ENCODE measurements at regions not wholly inside any gene's neighbourhood (a gene's known extent, or its start where the extent isn't known, plus 50 kb on each side); places are given as distances from the start of the nearest gene placed in this dataset.
"Not testable (repeated sequence)": the region's sequence is repeated elsewhere in the genome, so short reads cannot be mapped to it uniquely, and the experiment has no call there.

DNA sequence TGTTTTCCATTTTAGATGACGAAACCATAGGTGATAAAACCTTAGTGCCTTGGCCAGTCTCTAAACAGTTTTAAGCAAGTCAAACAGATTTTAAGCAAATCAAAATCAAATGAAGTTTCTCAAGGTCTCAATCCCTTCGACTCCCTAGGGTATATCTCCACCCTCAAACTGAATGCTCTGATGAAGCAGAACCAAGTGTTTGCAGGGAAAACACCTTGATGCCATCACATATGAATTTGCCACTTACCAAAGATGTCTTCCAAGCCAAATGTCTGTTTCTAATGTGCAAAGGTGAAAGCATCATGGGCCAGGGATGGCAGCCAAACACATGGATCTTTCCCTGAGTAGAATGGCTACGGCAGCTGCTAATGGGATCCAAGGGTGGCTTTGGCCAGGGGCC lies 116.4 kb upstream of the COP1 start:
- ATAC-seq (ENCODE audit: insufficient read depth, low read depth) (no peak), DNase-seq (no peak)
- Histone ChIP-seq H2AFZ (ENCODE audit: low read depth, low read length) (no peak overlapping the region), H3K9me3 (ENCODE audit: insufficient read depth, low read length, severe bottlenecking) (no peaks in the 10 kb centered on the region), H4K20me1 (ENCODE audit: insufficient read depth, low read length) (no peaks in the 10 kb centered on the region), H3K27ac (ENCODE audit: low read length) (no peak overlapping the region), H3K36me3 (ENCODE audit: insufficient read depth, low read length) (no peaks in the 10 kb centered on the region), H3K4me2 (ENCODE audit: insufficient read depth, low read length) (no peak overlapping the region), H3K4me3 (ENCODE audit: low read depth in 1 of 2, low read length in 2 of 2) (no peak overlapping the region), H3K4me1 (ENCODE audit: insufficient read depth, low read length) (no peaks in the 10 kb centered on the region), H3K27me3 (ENCODE audit: insufficient read depth, low read length, poor library complexity) (no peaks in the 10 kb centered on the region), H3K9ac (ENCODE audit: low read depth, low read length) (no peak overlapping the region), H3K79me2 (ENCODE audit: insufficient read depth, low read length) (no peaks in the 10 kb centered on the region)
- no peak for TF ChIP-seq EZH2 (IDR thresholded peaks at IDR 0.05; ENCODE audit: borderline replicate concordance, low read depth, low read length, severe bottlenecking)
- TF ChIP-seq, protein P1, sequence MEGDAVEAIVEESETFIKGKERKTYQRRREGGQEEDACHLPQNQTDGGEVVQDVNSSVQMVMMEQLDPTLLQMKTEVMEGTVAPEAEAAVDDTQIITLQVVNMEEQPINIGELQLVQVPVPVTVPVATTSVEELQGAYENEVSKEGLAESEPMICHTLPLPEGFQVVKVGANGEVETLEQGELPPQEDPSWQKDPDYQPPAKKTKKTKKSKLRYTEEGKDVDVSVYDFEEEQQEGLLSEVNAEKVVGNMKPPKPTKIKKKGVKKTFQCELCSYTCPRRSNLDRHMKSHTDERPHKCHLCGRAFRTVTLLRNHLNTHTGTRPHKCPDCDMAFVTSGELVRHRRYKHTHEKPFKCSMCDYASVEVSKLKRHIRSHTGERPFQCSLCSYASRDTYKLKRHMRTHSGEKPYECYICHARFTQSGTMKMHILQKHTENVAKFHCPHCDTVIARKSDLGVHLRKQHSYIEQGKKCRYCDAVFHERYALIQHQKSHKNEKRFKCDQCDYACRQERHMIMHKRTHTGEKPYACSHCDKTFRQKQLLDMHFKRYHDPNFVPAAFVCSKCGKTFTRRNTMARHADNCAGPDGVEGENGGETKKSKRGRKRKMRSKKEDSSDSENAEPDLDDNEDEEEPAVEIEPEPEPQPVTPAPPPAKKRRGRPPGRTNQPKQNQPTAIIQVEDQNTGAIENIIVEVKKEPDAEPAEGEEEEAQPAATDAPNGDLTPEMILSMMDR (IDR thresholded peaks at IDR 0.05; ENCODE audit: borderline replicate concordance, extremely low read depth, low read length, poor library complexity, severe bottlenecking): no peak

DNA sequence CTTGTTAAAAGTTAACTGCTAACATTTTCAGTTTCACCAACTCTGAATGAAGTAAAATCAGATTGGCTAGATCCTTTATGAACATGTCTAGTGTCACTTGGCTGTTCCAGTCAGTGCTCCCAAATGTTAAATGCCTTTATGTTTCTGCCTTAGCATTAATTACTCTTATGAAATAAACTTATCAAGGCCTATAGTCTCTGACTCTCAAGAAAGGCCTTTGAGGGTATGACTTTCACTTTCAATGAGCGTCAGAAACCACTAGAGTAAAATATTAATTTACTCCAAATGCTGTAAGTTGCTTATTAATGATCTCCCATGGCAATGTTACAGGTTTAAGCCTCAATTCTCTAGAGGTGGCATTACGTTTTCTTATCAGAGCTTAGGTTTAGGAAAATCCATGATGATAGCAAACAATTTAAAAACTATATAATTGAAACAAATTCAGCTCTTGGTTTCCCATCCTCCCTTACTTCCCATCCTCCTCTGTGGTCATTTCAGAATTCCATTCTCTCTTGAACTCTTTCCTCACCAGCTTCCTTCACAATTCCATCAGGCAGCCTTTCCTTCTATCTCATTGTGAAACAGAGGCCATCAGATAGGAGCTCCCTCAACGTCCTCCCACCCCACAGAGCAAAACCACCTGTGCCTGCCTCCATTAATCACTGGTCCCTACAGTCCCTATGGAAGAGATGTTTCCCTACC lies 108.6 kb upstream of the COP1 start:
- ATAC-seq (ENCODE audit: insufficient read depth, low read depth) (no peak), DNase-seq (no peak)
- Histone ChIP-seq H4K20me1 (ENCODE audit: insufficient read depth, low read length) (no peaks in the 10 kb centered on the region), H3K79me2 (ENCODE audit: insufficient read depth, low read length) (no peaks in the 10 kb centered on the region), H3K27me3 (ENCODE audit: insufficient read depth, low read length, poor library complexity) (peaks cover 4% of the 10 kb centered on the region), H2AFZ (ENCODE audit: low read depth, low read length) (no peak overlapping the region), H3K9ac (ENCODE audit: low read depth, low read length) (no peak overlapping the region), H3K4me2 (ENCODE audit: insufficient read depth, low read length) (no peak overlapping the region), H3K4me3 (ENCODE audit: low read depth in 1 of 2, low read length in 2 of 2) (no peak overlapping the region), H3K4me1 (ENCODE audit: insufficient read depth, low read length) (no peaks in the 10 kb centered on the region), H3K27ac (ENCODE audit: low read length) (no peak overlapping the region), H3K36me3 (ENCODE audit: insufficient read depth, low read length) (no peaks in the 10 kb centered on the region), H3K9me3 (ENCODE audit: insufficient read depth, low read length, severe bottlenecking) (no peaks in the 10 kb centered on the region)
- TF ChIP-seq EZH2 (IDR thresholded peaks at IDR 0.05; ENCODE audit: borderline replicate concordance, low read depth, low read length, severe bottlenecking): no peak
- TF ChIP-seq, protein P1 (IDR thresholded peaks at IDR 0.05; ENCODE audit: borderline replicate concordance, extremely low read depth, low read length, poor library complexity, severe bottlenecking): no peak

DNA sequence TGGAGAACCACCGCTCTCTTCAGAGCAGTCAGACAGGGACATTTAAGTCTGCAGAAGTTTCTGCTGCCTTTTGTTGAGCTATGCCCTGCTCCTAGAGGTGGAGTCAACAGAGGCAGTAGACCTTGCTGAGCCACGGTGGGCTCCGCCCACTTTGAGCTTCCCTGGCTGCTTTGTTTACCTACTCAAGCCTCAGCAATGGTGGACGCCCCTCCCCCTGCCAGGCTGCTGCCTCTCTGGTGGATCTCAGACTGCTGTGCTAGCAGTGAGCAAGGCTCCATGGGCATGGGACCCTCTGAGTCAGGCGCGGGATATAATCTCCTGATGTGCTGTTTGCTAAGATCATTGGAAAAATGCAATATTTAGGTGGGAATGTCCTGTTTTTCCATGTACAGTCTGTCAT lies 89.5 kb upstream of the COP1 start:
- not testable (repeated sequence) for H2AFZ ChIP-seq (ENCODE audit: low read depth, low read length); H3K27ac ChIP-seq (ENCODE audit: low read length); H3K4me3 ChIP-seq (ENCODE audit: low read depth in 1 of 2, low read length in 2 of 2); H3K27me3 ChIP-seq (ENCODE audit: insufficient read depth, low read length, poor library complexity); H3K4me2 ChIP-seq (ENCODE audit: insufficient read depth, low read length); H3K4me1 ChIP-seq (ENCODE audit: insufficient read depth, low read length); H3K9me3 ChIP-seq (ENCODE audit: insufficient read depth, low read length, severe bottlenecking); DNase-seq; H3K79me2 ChIP-seq (ENCODE audit: insufficient read depth, low read length); H3K9ac ChIP-seq (ENCODE audit: low read depth, low read length); ATAC-seq (ENCODE audit: insufficient read depth, low read depth); H3K36me3 ChIP-seq (ENCODE audit: insufficient read depth, low read length); H4K20me1 ChIP-seq (ENCODE audit: insufficient read depth, low read length)

DNA sequence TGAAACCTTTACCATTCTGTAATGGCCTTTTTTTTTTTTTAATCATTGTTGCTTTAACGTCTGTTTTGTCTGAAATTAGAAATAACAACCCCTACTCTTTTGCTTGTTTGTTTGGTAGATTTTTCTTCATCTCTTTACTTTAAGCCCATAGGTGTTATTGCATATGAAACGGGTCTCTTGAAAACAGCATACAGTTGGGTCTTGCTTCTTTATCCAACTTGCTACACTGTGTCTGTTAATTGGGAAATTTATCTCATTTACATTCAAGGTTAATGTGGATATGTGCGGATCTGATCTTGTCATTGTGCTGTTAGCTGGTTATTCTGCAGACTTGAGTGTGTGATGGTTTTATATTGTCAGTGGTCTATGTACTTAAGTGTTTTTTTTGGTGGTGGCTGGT lies 78.9 kb upstream of the COP1 start:
- H3K79me2 ChIP-seq (ENCODE audit: insufficient read depth, low read length): no peaks in the 10 kb centered on the region
- H3K9ac ChIP-seq (ENCODE audit: low read depth, low read length): no peak overlapping the region
- H3K36me3 ChIP-seq (ENCODE audit: insufficient read depth, low read length): no peaks in the 10 kb centered on the region
- no peaks in the 10 kb centered on the region for H3K27me3 ChIP-seq (ENCODE audit: insufficient read depth, low read length, poor library complexity)
- no peak overlapping the region for H3K27ac ChIP-seq (ENCODE audit: low read length)
- H2AFZ ChIP-seq (ENCODE audit: low read depth, low read length): no peak overlapping the region
- ATAC-seq (ENCODE audit: insufficient read depth, low read depth) (no peak), DNase-seq (no peak)
- H3K4me3 ChIP-seq (ENCODE audit: low read depth in 1 of 2, low read length in 2 of 2): no peak overlapping the region
- H3K4me1 ChIP-seq (ENCODE audit: insufficient read depth, low read length): no peaks in the 10 kb centered on the region
- H3K9me3 ChIP-seq (ENCODE audit: insufficient read depth, low read length, severe bottlenecking): no peaks in the 10 kb centered on the region
- no peaks in the 10 kb centered on the region for H4K20me1 ChIP-seq (ENCODE audit: insufficient read depth, low read length)
- H3K4me2 ChIP-seq (ENCODE audit: insufficient read depth, low read length): no peak overlapping the region
- TF ChIP-seq, protein P1 (IDR thresholded peaks at IDR 0.05; ENCODE audit: borderline replicate concordance, extremely low read depth, low read length, poor library complexity, severe bottlenecking): no peak
- TF ChIP-seq EZH2 (IDR thresholded peaks at IDR 0.05; ENCODE audit: borderline replicate concordance, low read depth, low read length, severe bottlenecking): no peak
